NCI-H1092 (cell line): ENCODE measurements at regions not wholly inside any gene's neighbourhood (a gene's known extent, or its start where the extent isn't known, plus 50 kb on each side); places are given as distances from the start of the nearest gene placed in this dataset.

Experiments used
- DNase-seq: peaks from one replicate; lab custom pipeline; 2025; lab: John Stamatoyannopoulos, UW

- DNase-seq = no peak
Measured at GRCh38 chr22:22038178-22038880, 55.7 kb upstream of the TOP3B start.

DNA sequence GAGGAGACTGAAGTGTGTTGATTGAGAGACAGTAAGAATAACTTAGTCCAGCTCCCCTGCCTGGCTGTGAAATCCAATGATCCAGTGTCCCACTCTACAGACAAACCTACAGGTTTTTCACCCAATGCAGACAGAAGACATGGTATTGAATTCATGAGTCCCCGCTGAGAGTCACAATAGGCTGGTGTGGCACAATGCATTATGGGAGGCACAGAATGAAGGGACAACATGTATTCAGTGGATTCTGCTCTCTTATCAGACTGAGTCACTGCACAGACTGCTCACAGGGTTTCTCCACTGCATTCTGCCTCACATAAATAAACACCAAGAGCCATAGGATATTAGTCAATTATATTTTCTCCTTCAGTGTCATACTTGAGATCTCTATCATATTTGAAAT lies 55.2 kb upstream of the TOP3B start:
- DNase-seq = no peak

DNA sequence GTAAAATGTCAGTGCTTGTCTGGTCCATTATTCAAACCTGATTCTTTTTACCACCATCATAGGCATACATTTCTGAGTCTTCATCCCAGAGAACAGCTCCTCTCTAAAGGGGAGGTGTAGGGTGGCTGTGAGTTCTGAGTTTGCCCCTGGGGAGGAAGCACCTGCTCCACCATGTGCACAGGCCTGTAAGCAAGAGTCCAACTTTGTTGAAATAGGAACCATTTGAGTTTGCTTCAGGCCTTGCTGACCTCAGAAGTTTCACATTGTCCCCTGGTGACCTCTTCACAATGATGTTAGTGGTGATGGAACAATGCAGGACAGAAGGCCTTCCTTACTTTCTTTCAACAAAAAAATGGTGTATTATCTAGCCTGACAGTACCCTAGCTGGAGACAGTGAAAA lies 54.6 kb upstream of the TOP3B start:
- DNase-seq = no peak

DNA sequence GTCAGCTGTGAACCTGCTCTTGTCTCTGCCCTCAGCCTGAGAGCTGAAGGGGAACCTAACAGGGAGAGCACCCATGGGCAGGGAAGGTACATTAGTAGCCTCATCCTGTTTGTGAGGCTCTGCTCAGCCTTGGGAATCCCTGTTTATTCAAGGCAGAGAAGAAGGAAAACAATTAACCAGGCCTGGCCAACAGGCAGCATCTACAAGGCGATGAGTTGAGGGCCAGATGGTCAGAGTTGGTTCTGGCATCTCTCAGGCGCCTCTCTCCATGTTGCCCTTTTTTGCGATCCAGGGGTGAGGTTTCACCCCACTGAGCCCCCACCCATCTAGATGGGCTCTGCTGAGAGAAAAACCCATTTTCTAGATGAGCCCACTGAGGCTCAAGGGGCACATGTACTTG lies 54.0 kb upstream of the TOP3B start:
- DNase-seq = no peak

DNA sequence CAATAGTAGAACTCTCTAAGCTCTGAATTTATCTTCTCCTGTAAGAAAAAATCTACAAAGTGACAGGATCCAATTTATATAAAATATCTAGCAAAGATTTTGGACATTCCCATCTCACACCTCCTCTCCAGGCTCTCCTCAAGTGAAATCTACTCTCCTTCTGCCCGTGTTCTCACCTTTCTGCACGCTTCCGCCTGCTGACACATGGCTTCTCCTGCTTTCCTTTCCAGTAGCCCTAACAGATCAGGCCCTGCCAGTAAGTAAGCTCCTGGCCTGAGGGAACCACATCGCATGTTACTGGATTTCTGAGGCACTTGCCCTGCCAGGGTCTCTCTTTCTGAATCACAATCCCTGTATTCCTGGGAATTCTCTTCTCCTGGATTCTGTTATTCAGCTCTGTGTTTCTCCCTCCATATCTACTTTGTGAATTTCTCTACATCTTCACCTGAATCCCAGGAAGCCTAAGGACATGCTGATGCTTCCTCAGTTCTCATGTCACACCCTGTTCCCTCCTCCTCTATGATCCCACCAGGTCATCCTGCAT lies 53.3 kb upstream of the TOP3B start:
- DNase-seq = no peak

GRCh38 chr22:22035203-22035602 lies 52.6 kb upstream of the TOP3B start:
- DNase-seq = no peak

- DNase-seq = no peak
Measured at GRCh38 chr22:22034469-22035132, 52.0 kb upstream of the TOP3B start.

DNA sequence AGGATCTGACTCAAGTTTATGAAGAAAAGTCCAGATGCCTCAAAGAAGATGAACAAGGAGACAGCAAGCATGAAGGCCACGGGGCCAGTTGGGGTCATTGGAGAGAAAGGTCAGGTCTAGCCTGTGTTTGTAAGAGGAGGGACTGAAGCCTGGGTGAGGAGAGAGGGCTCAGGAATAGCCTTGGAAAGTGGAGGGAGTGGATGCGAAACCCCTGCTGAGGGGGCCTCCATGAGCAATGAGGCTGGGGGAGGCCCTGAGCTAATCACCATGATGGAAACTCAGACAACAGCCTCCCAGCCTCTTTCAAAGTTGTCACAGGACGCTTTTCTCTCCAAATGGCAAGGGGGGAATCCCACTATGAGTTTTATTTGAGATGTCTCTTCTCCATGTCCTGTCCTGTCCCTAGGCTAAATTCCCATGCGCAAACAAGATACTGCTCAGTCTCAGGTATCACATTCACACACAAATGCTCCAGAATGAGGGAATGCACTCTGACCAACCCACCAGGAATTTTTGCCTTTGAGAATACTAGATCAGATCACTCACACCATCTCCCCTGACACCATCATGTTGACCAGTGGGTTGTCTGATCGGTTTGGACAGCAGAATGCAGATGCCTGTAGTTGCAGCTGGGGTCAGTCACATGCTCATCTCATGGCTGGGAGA lies 51.3 kb upstream of the TOP3B start:
- DNase-seq = no peak

GRCh38 chr22:22032906-22033802 lies 50.6 kb upstream of the TOP3B start:
- DNase-seq = no peak

GRCh38 chr22:22032099-22032905 lies 49.7 kb upstream of the TOP3B start:
- no peak for DNase-seq
